ENCODE measurements at regions not wholly inside any gene's neighbourhood (a gene's known extent, or its start where the extent isn't known, plus 50 kb on each side); places are given as distances from the start of the nearest gene placed in this dataset.
"Not testable (repeated sequence)": the region's sequence is repeated elsewhere in the genome, so short reads cannot be mapped to it uniquely, and the experiment has no call there.

GRCh38 chr6:121590916-121591315 is 155.5 kb downstream of the GJA1 start:
- 67% methylated on average over 4 of the region's 4 CpGs for WGBS (ENCODE audit: insufficient coverage)
- no peaks in the 10 kb centered on the region for H3K4me1 ChIP-seq (ENCODE audit: control insufficient read depth, insufficient read depth, low read length)
- no peaks in the 10 kb centered on the region for H3K36me3 ChIP-seq (ENCODE audit: control insufficient read depth, insufficient read depth, low read length)
- no peaks in the 10 kb centered on the region for H3K27me3 ChIP-seq (ENCODE audit: control insufficient read depth, insufficient read depth, low read length)
- peak in 1 of 6 donors; percentile 13 for DNase-seq (ENCODE audit: low read depth in 4 of 6, low spot score in 6 of 6)
- no peak overlapping the region for H3K27ac ChIP-seq (ENCODE audit: low read depth, low read length)
- H3K4me3 ChIP-seq (ENCODE audit: low read depth, low read length): no peak overlapping the region
- no peaks in the 10 kb centered on the region for H3K9me3 ChIP-seq (ENCODE audit: control insufficient read depth, insufficient read depth, low read length)

- 86% methylated on average over 1 of the region's 7 CpGs for WGBS (ENCODE audit: insufficient coverage)
- H3K36me3 ChIP-seq (ENCODE audit: control insufficient read depth, insufficient read depth, low read length): no peaks in the 10 kb centered on the region
- H3K4me1 ChIP-seq (ENCODE audit: control insufficient read depth, insufficient read depth, low read length): no peaks in the 10 kb centered on the region
- H3K4me3 ChIP-seq (ENCODE audit: low read depth, low read length): no peak overlapping the region
- no peaks in the 10 kb centered on the region for H3K27me3 ChIP-seq (ENCODE audit: control insufficient read depth, insufficient read depth, low read length)
- H3K9me3 ChIP-seq (ENCODE audit: control insufficient read depth, insufficient read depth, low read length): no peaks in the 10 kb centered on the region
- DNase-seq (ENCODE audit: low read depth in 4 of 6, low spot score in 6 of 6): no peak
- H3K27ac ChIP-seq (ENCODE audit: low read depth, low read length): no peak overlapping the region
Measured at GRCh38 chr6:121592261-121592935, 157.0 kb downstream of the GJA1 start.

- Histone ChIP-seq H3K9me3 (ENCODE audit: control insufficient read depth, insufficient read depth, low read length) (no peaks in the 10 kb centered on the region), H3K27me3 (ENCODE audit: control insufficient read depth, insufficient read depth, low read length) (no peaks in the 10 kb centered on the region), H3K4me1 (ENCODE audit: control insufficient read depth, insufficient read depth, low read length) (no peaks in the 10 kb centered on the region), H3K27ac (ENCODE audit: low read depth, low read length) (no peak overlapping the region), H3K4me3 (ENCODE audit: low read depth, low read length) (no peak overlapping the region), H3K36me3 (ENCODE audit: control insufficient read depth, insufficient read depth, low read length) (no peaks in the 10 kb centered on the region)
- WGBS (ENCODE audit: insufficient coverage): 0% methylated on average over 2 of the region's 3 CpGs
- peak in 2 of 6 donors; percentile 80 to 90 for DNase-seq (ENCODE audit: low read depth in 4 of 6, low spot score in 6 of 6)
Measured at GRCh38 chr6:121593011-121593641, 157.7 kb downstream of the GJA1 start.

- DNase-seq (ENCODE audit: low read depth in 4 of 6, low spot score in 6 of 6): no peak
- no peaks in the 10 kb centered on the region for H3K27me3 ChIP-seq (ENCODE audit: control insufficient read depth, insufficient read depth, low read length)
- no peaks in the 10 kb centered on the region for H3K9me3 ChIP-seq (ENCODE audit: control insufficient read depth, insufficient read depth, low read length)
- H3K27ac ChIP-seq (ENCODE audit: low read depth, low read length): no peak overlapping the region
- WGBS (ENCODE audit: insufficient coverage): no CpG with 5 or more reads among the region's 3 CpGs
- H3K36me3 ChIP-seq (ENCODE audit: control insufficient read depth, insufficient read depth, low read length): no peaks in the 10 kb centered on the region
- no peaks in the 10 kb centered on the region for H3K4me1 ChIP-seq (ENCODE audit: control insufficient read depth, insufficient read depth, low read length)
- no peak overlapping the region for H3K4me3 ChIP-seq (ENCODE audit: low read depth, low read length)
Measured at GRCh38 chr6:121594053-121594452, 158.6 kb downstream of the GJA1 start.

- Histone ChIP-seq H3K4me3 (ENCODE audit: low read depth, low read length) (no peak overlapping the region), H3K9me3 (ENCODE audit: control insufficient read depth, insufficient read depth, low read length) (no peaks in the 10 kb centered on the region), H3K27me3 (ENCODE audit: control insufficient read depth, insufficient read depth, low read length) (no peaks in the 10 kb centered on the region), H3K27ac (ENCODE audit: low read depth, low read length) (no peak overlapping the region), H3K36me3 (ENCODE audit: control insufficient read depth, insufficient read depth, low read length) (no peaks in the 10 kb centered on the region), H3K4me1 (ENCODE audit: control insufficient read depth, insufficient read depth, low read length) (no peaks in the 10 kb centered on the region)
- peak in 1 of 6 donors; percentile 36 for DNase-seq (ENCODE audit: low read depth in 4 of 6, low spot score in 6 of 6)
- no CpG with 5 or more reads among the region's 1 CpG for WGBS (ENCODE audit: insufficient coverage)
Measured at GRCh38 chr6:121595646-121596045, 160.2 kb downstream of the GJA1 start.

- Histone ChIP-seq H3K4me1 (ENCODE audit: control insufficient read depth, insufficient read depth, low read length) (no peaks in the 10 kb centered on the region), H3K27ac (ENCODE audit: low read depth, low read length) (no peak overlapping the region), H3K9me3 (ENCODE audit: control insufficient read depth, insufficient read depth, low read length) (no peaks in the 10 kb centered on the region), H3K36me3 (ENCODE audit: control insufficient read depth, insufficient read depth, low read length) (no peaks in the 10 kb centered on the region), H3K27me3 (ENCODE audit: control insufficient read depth, insufficient read depth, low read length) (no peaks in the 10 kb centered on the region), H3K4me3 (ENCODE audit: low read depth, low read length) (no peak overlapping the region)
- WGBS (ENCODE audit: insufficient coverage): 100% methylated on average over 2 of the region's 4 CpGs
- DNase-seq (ENCODE audit: low read depth in 4 of 6, low spot score in 6 of 6): no peak
Measured at GRCh38 chr6:121596441-121596840, 161.0 kb downstream of the GJA1 start.

GRCh38 chr6:121597654-121598053 is 162.2 kb downstream of the GJA1 start:
- no peaks in the 10 kb centered on the region for H3K36me3 ChIP-seq (ENCODE audit: control insufficient read depth, insufficient read depth, low read length)
- no CpG with 5 or more reads among the region's 3 CpGs for WGBS (ENCODE audit: insufficient coverage)

GRCh38 chr6:121599331-121599730 is 163.9 kb downstream of the GJA1 start:
- WGBS (ENCODE audit: insufficient coverage): 90% methylated on average over 4 of the region's 6 CpGs
- not testable (repeated sequence) for H3K36me3 ChIP-seq (ENCODE audit: control insufficient read depth, insufficient read depth, low read length); H3K4me1 ChIP-seq (ENCODE audit: control insufficient read depth, insufficient read depth, low read length)

More at GRCh38 chr6:121597654-121598053, 162.2 kb downstream of the GJA1 start:
- Histone ChIP-seq H3K4me1 (ENCODE audit: control insufficient read depth, insufficient read depth, low read length) (no peaks in the 10 kb centered on the region), H3K27ac (ENCODE audit: low read depth, low read length) (no peak overlapping the region), H3K9me3 (ENCODE audit: control insufficient read depth, insufficient read depth, low read length) (no peaks in the 10 kb centered on the region), H3K4me3 (ENCODE audit: low read depth, low read length) (no peak overlapping the region), H3K27me3 (ENCODE audit: control insufficient read depth, insufficient read depth, low read length) (no peaks in the 10 kb centered on the region)
- DNase-seq (ENCODE audit: low read depth in 4 of 6, low spot score in 6 of 6): no peak

GRCh38 chr6:121600389-121601168 is 165.1 kb downstream of the GJA1 start:
- no peaks in the 10 kb centered on the region for H3K4me1 ChIP-seq (ENCODE audit: control insufficient read depth, insufficient read depth, low read length)
- peak in 1 of 6 donors; percentile 17 for DNase-seq (ENCODE audit: low read depth in 4 of 6, low spot score in 6 of 6)
- no peak overlapping the region for H3K4me3 ChIP-seq (ENCODE audit: low read depth, low read length)
- H3K27ac ChIP-seq (ENCODE audit: low read depth, low read length): no peak overlapping the region
- H3K27me3 ChIP-seq (ENCODE audit: control insufficient read depth, insufficient read depth, low read length): no peaks in the 10 kb centered on the region
- no peaks in the 10 kb centered on the region for H3K9me3 ChIP-seq (ENCODE audit: control insufficient read depth, insufficient read depth, low read length)
- H3K36me3 ChIP-seq (ENCODE audit: control insufficient read depth, insufficient read depth, low read length): no peaks in the 10 kb centered on the region
- no CpG with 5 or more reads among the region's 6 CpGs for WGBS (ENCODE audit: insufficient coverage)

More at GRCh38 chr6:121599331-121599730, 163.9 kb downstream of the GJA1 start:
- H3K4me3 ChIP-seq (ENCODE audit: low read depth, low read length); H3K27ac ChIP-seq (ENCODE audit: low read depth, low read length); H3K9me3 ChIP-seq (ENCODE audit: control insufficient read depth, insufficient read depth, low read length); H3K27me3 ChIP-seq (ENCODE audit: control insufficient read depth, insufficient read depth, low read length); DNase-seq (ENCODE audit: low read depth in 4 of 6, low spot score in 6 of 6): not testable (repeated sequence)

Measured in spinal cord (tissue), 9 donors.